HCT116 (cell line): ENCODE measurements at regions not wholly inside any gene's neighbourhood (a gene's known extent, or its start where the extent isn't known, plus 50 kb on each side); places are given as distances from the start of the nearest gene placed in this dataset.

Experiments used
- ATAC-seq: fragments of 200-7000 bp; cut with Tn5 transposase; 2 replicates; pipeline ENCODE4 v1.9.1; 2020; ENCODE audit warnings: mild to moderate bottlenecking, moderate library complexity
- BruUV-seq: library from RNA; stranded (reverse); fragments of 400-500 nt; replicated peaks from 2 replicates; lab custom pipeline; 2021; lab: Mats Ljungman, UMichigan
- CTCF ChIA-PET: fragments of 300-600 bp; sonication (Branson Sonifier 250); formaldehyde crosslinking; loops from one replicate; lab custom pipeline; 2021; ENCODE audit warnings: antibody characterized with exemption; lab: Charles Lee
- POLR2A ChIA-PET: fragments of 300-600, 350-600 bp; sonication (Branson Sonifier 250); formaldehyde crosslinking; loops from one replicate; lab custom pipeline; 2021; ENCODE audit warnings: antibody characterized with exemption; lab: Charles Lee
- RAD21 ChIA-PET, 2 experiments: fragments of 300-600 bp; sonication (Branson Sonifier 250); formaldehyde crosslinking; loops; one replicate each; lab custom pipeline; 2023; ENCODE audit warnings: low total read pairs in 2 of 2; ENCODE audit not compliant: uncharacterized antibody in 2 of 2, unreplicated experiment in 2 of 2, low non-redundant PET in 1 of 2; lab: Charles Lee
- DNase-seq: peaks from one replicate; pipeline ENCODE4 v3.0.0-alpha.2; 2010; ENCODE audit warnings: low read depth, low spot score
- H2AFZ ChIP-seq: fragments of 200-600 bp; shearing (Covaris generic), sonication (generic); 2 replicates; pipeline ENCODE4 v1.6.1; 2017; ENCODE audit warnings: low read depth, mixed run types, mixed read lengths, antibody characterized with exemption, low read length; ENCODE audit not compliant: poor library complexity, severe bottlenecking
- H3K27ac ChIP-seq: 2 replicates; pipeline ENCODE4 v1.5.1; 2012; ENCODE audit warnings: low read depth, low read length
- H3K27me3 ChIP-seq: fragments of 200-600 bp; sonication (generic); 2 replicates; pipeline ENCODE4 v1.6.1; 2016; ENCODE audit warnings: mixed run types, low read length, mixed read lengths; ENCODE audit not compliant: insufficient read depth
- H3K36me3 ChIP-seq, 2 experiments: fragments of 200-500 bp in 1 of 2; fragments of 200-600 bp in 1 of 2; sonication (Bioruptor generic) in 1 of 2; sonication (generic) in 1 of 2; 2 replicates each; pipeline versions ENCODE4 v1.5.1 to v1.6.1; 2014 to 2016; ENCODE audit warnings: low read length in 2 of 2, inconsistent platforms in 1 of 2, mixed read lengths in 1 of 2, mixed run types in 1 of 2; ENCODE audit not compliant: insufficient read depth in 2 of 2, control insufficient read depth in 1 of 2
- H3K4me1 ChIP-seq, 2 experiments: fragments of 200-600 bp in 1 of 2; sonication (generic) in 1 of 2; 2 replicates each; pipeline versions ENCODE4 v1.5.1 to v1.6.1; 2012 to 2017; ENCODE audit warnings: low read length in 2 of 2, inconsistent platforms in 1 of 2, mild to moderate bottlenecking in 1 of 2, mixed read lengths in 1 of 2, mixed run types in 1 of 2, moderate library complexity in 1 of 2; ENCODE audit not compliant: insufficient read depth in 2 of 2, control insufficient read depth in 1 of 2
- H3K4me2 ChIP-seq: fragments of 200-600 bp; sonication (generic); 2 replicates; pipeline ENCODE4 v1.6.1; 2017; ENCODE audit warnings: mixed run types, low read length, mixed read lengths
- H3K4me3 ChIP-seq, 2 experiments: fragments of 200-600 bp in 1 of 2; sonication (generic) in 1 of 2; replicated peaks in 1 of 2; 2 replicates each; pipeline ENCODE4 v1.5.1; 2011 to 2016; ENCODE audit warnings: low read length in 2 of 2, control low read depth in 1 of 2, low read depth in 1 of 2, mild to moderate bottlenecking in 1 of 2, mixed read lengths in 1 of 2, mixed run types in 1 of 2
- H3K79me2 ChIP-seq: fragments of 200-600 bp; sonication (generic); 2 replicates; pipeline ENCODE4 v1.6.1; 2017; ENCODE audit warnings: mild to moderate bottlenecking, mixed run types, low read length, moderate library complexity, mixed read lengths; ENCODE audit not compliant: insufficient read depth
- H3K9ac ChIP-seq: fragments of 200-600 bp; sonication (generic); 2 replicates; pipeline ENCODE4 v1.6.1; 2016; ENCODE audit warnings: low read length, mixed read lengths
- H3K9me2 ChIP-seq: fragments of 200-600 bp; sonication (generic), shearing (Covaris generic); 2 replicates; pipeline ENCODE4 v1.6.1; 2017; ENCODE audit warnings: mixed run types, mild to moderate bottlenecking, moderate library complexity; ENCODE audit not compliant: insufficient read depth
- H3K9me3 ChIP-seq, 2 experiments: fragments of 200-500 bp in 1 of 2; fragments of 200-600 bp in 1 of 2; sonication (Bioruptor generic) in 1 of 2; sonication (generic) in 1 of 2; 2 replicates each; pipeline ENCODE4 v1.6.1; 2014 to 2017; ENCODE audit warnings: low read length in 2 of 2, mixed read lengths in 2 of 2, inconsistent platforms in 1 of 2, low read depth in 1 of 2, mild to moderate bottlenecking in 1 of 2, mixed run types in 1 of 2, moderate library complexity in 1 of 2; ENCODE audit not compliant: control insufficient read depth in 1 of 2, insufficient read depth in 1 of 2
- H4K20me1 ChIP-seq: fragments of 200-600 bp; sonication (generic), shearing (Covaris generic); 2 replicates; pipeline ENCODE4 v1.6.1; 2017; ENCODE audit warnings: mixed run types, mild to moderate bottlenecking, moderate library complexity; ENCODE audit not compliant: insufficient read depth
- EZH2 ChIP-seq: fragments of 200-600 bp; sonication (generic); IDR thresholded peaks from 2 replicates; pipeline ENCODE4 v1.6.1; 2017; ENCODE audit warnings: antibody characterized with exemption, mixed run types
- EZH2phosphoT487 ChIP-seq: fragments of 200-600 bp; IDR thresholded peaks from 2 replicates; pipeline ENCODE4 v1.6.1; 2018; ENCODE audit warnings: antibody characterized with exemption, borderline replicate concordance
- FOSL1 ChIP-seq: IDR thresholded peaks from 2 replicates; pipeline ENCODE4 v1.6.1; 2012; ENCODE audit warnings: low read depth
- JUND ChIP-seq: IDR thresholded peaks from 2 replicates; pipeline ENCODE4 v1.6.1; 2012
- MAX ChIP-seq: IDR thresholded peaks from 2 replicates; pipeline ENCODE4 v1.6.1; 2012
- POLR2AphosphoS5 ChIP-seq: IDR thresholded peaks from 2 replicates; pipeline ENCODE4 v1.6.1; 2011; ENCODE audit warnings: mild to moderate bottlenecking, low read depth, low read length, moderate library complexity
- RAD21 ChIP-seq: IDR thresholded peaks from 2 replicates; pipeline ENCODE4 v1.6.1; 2012; ENCODE audit warnings: low read depth, mild to moderate bottlenecking
- REST ChIP-seq: IDR thresholded peaks from 2 replicates; pipeline ENCODE4 v1.6.1; 2012; ENCODE audit warnings: low read depth
- SIN3A ChIP-seq: IDR thresholded peaks from 2 replicates; pipeline ENCODE4 v1.6.1; 2012; ENCODE audit warnings: low read depth
- SP1 ChIP-seq: IDR thresholded peaks from 2 replicates; pipeline ENCODE4 v1.6.1; 2012; ENCODE audit warnings: low read depth
- YY1 ChIP-seq: IDR thresholded peaks from 2 replicates; pipeline ENCODE4 v1.6.1; 2011; ENCODE audit warnings: low read length, low read depth, moderate library complexity, mild to moderate bottlenecking; ENCODE audit not compliant: insufficient replicate concordance; ENCODE audit errors: extremely low read depth
- ZBTB33 ChIP-seq: IDR thresholded peaks from 2 replicates; pipeline ENCODE4 v1.6.1; 2011; ENCODE audit warnings: mild to moderate bottlenecking, low read length, moderate library complexity; ENCODE audit not compliant: insufficient replicate concordance; ENCODE audit errors: extremely low read depth
- ZFX ChIP-seq: fragments of 450-650 bp; IDR thresholded peaks from 2 replicates; pipeline ENCODE4 v1.6.1; 2017
- ZNF274 ChIP-seq: fragments of 200-500 bp; sonication (Bioruptor generic); IDR thresholded peaks from 2 replicates; pipeline ENCODE4 v1.6.1; 2014; ENCODE audit warnings: mild to moderate bottlenecking, low read depth, low read length, inconsistent platforms
- intact Hi-C: fragments of 100-400 bp; cut with micrococcal nuclease; formaldehyde crosslinking; loops from 2 replicates; pipeline ENCODE4 v1.10.0; 2022

GRCh38 chr9:32867026-32867425 is 83.7 kb downstream of the TMEM215 start (continued):
- no peak for TF ChIP-seq YY1
- no peak for TF ChIP-seq SIN3A
- TF ChIP-seq MAX, result no peak
- TF ChIP-seq ZNF274, result no peak
- no peak for TF ChIP-seq EZH2phosphoT487
- no peak for TF ChIP-seq FOSL1
- TF ChIP-seq SP1, result no peak
- TF ChIP-seq JUND, result no peak
- TF ChIP-seq EZH2, result no peak
- no peak for TF ChIP-seq REST
- TF ChIP-seq POLR2AphosphoS5, result no peak
- TF ChIP-seq, all 23 proteins: peak for 0

- Histone ChIP-seq H3K9ac (no peak overlapping the region), H3K9me2 (no peaks in the 10 kb centered on the region), H3K27me3 (no peaks in the 10 kb centered on the region), H3K79me2 (no peaks in the 10 kb centered on the region), H3K36me3 (no peaks in the 10 kb centered on the region), H3K4me1 (no peaks in the 10 kb centered on the region), H3K4me2 (no peak overlapping the region), H2AFZ (no peak overlapping the region), H3K4me3 (no peak overlapping the region), H4K20me1 (no peaks in the 10 kb centered on the region), H3K9me3 (no peaks in the 10 kb centered on the region), H3K27ac (no peak overlapping the region)
- intact Hi-C loops, result no loop called here
- POLR2A ChIA-PET, result no interaction called here
- TF ChIP-seq ZFX, result no peak
- no peak for TF ChIP-seq JUND
- TF ChIP-seq MAX, result no peak
- TF ChIP-seq RAD21, result no peak
- no peak for TF ChIP-seq SP1
- no peak for TF ChIP-seq FOSL1
- TF ChIP-seq ZBTB33, result no peak
- no peak for TF ChIP-seq SIN3A
- ATAC-seq (no peak), DNase-seq (no peak)
- RAD21 ChIA-PET, result no interaction called here
- BruUV-seq, result no TSS peak
- CTCF ChIA-PET, result no interaction called here
These were observed 84.4 kb downstream of the TMEM215 start for GRCh38 chr9:32867601-32868204.
